HG03457 (cell line): ENCODE measurements at regions not wholly inside any gene's neighbourhood (a gene's known extent, or its start where the extent isn't known, plus 50 kb on each side); places are given as distances from the start of the nearest gene placed in this dataset.
"Not testable (repeated sequence)": the region's sequence is repeated elsewhere in the genome, so short reads cannot be mapped to it uniquely, and the experiment has no call there.

Experiments used
- ATAC-seq: cut with Tn5 transposase; IDR thresholded peaks from one replicate; pipeline ENCODE4 v1.9.1; 2021; ENCODE audit warnings: moderate number of reproducible peaks; ENCODE audit not compliant: unreplicated experiment

DNA sequence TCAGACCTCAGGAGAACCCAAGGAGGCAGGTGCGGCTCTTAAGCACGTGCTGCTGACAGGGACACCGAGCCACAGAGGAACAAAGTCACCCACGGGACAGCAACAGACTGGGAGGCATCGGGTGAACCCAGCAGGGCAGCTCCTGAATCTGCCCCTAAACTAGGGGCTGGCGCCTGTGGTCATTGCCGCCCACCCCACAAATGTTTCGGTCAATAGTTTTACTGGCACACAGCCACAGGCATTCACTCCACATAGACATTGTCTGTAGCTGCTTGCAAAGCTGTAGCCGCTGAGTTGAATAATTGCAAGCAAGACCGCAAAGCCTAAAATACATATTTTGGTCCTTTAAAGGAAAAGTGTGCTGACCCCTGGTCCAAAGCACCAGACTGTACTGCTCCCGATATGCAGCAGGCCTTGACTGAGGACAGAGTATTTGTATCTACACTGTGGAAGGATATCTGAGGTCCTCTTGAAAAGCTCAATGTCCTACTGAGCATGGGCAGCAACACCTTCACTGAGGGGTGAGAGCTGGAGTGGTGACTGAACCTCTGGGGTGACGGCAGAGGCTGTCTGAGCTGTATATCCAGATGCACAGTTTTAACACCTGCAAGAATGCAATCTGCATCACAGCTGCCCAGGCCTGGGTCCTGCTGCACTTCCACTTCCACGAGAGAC lies 310.3 kb downstream of the THBS2 start:
- ATAC-seq, result no peak

DNA sequence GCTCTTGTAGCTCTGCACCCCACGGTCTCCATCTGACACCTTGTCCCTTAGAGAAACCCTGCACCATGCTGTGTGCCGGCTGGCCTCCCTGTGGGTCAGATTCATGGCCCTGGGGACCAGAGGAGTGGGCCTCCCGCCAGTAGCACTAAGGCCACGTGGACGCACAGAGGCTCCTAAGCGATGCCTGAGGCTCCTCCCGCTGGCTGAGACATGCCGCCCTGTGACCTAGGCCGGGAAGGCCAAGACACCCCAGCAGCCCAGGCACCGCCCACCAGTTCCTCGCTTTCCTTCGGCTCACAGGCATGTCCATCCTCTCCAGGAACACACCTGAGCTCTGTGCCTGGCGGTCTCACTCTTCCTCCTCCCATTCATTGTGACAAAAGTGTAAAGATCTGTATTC lies 311.0 kb downstream of the THBS2 start:
- ATAC-seq, result no peak

DNA sequence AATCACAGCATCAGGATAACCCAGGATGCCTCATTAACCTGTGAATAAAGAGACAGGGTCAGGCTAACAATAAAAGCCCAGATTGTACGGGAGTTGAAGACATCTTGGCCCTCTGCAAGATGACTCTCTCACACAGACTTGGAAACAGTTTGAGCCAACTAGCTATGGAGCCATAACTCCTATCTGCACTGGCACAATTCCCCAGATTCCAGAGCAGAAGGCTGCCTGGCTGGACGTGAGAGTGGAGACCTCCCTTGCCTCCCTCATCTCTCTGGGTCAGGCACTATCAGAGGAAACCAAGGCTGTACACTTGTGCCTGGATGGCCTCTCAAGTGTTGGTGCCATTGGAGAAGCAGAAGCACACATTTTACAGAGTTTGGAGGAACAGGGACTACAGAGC lies 312.6 kb downstream of the THBS2 start:
- ATAC-seq, result no peak

DNA sequence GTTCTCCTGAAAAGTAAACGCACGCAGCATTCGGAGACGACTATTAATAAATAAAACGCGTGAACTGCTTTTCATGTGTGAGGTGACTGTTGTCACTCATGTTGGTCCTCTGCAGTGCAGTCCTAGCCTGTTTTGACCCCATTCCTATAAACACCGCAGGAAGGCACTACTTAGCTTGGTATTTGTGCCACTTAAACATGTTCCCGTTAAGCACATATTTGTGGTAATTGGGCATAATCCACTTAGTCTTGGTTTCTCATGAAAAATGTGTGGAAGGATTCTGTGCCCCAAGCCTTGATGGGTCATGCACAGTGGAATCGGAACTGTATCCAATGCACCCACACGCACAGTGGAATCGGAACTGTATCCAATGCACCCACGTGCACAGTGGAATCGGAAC lies 313.9 kb downstream of the THBS2 start:
- no peak for ATAC-seq

DNA sequence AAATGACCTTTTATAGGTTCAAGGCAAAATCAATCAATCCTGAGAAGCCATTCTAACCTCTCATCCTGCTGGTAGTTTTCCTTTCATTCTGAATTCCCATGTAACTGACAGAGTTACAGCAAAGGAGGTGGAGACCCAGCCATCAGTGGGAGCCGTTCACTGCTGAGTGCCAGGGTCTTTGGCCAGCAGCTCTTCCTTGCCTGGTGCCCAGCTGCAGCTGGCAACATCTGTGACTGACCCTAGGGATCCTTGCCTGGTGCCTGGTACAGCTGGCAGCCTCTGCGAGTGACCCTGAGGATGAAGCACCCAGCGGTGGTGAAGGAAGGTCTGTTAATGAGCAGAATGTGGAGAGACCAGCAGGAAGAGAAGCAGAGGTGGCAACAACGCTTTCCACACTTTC lies 314.6 kb downstream of the THBS2 start:
- no peak for ATAC-seq

DNA sequence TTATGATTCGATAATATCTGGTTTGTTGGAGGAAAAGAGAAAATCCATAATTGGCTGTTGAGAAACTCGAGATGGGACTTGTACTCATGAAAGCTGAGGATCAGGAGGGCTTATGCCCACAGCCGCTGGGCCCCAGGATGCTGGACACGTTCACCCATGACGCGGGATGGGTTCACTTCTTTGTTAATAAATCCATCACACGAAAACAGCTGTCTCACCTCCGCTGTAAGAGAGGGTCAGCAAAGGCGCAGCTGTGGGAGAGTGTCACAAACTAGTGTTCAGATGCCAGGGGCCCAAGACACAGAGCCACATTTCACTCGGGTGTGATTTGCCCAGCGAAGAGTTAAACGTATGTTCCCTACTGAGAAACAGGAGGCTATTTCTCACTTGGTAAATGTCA lies 315.1 kb downstream of the THBS2 start:
- no peak for ATAC-seq

DNA sequence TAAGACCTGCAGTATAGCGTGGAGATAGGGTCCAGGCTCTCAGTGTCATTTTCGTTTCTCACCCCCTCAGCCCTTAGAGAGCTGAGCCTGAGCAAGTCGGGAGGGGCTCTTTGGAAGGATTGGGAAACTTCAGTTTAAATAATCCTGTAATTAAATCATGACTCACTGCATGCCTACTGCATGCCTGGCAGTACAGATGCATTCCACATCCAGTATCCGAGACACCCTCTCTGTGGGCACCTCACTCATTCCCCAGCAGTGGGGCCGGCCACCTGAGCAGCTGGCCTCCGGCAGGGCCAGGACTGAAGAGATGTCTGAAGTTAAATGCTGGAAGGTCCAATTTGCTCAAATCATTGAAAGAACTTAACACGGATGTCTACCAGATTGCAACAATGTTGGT lies 316.6 kb downstream of the THBS2 start:
- no peak for ATAC-seq

DNA sequence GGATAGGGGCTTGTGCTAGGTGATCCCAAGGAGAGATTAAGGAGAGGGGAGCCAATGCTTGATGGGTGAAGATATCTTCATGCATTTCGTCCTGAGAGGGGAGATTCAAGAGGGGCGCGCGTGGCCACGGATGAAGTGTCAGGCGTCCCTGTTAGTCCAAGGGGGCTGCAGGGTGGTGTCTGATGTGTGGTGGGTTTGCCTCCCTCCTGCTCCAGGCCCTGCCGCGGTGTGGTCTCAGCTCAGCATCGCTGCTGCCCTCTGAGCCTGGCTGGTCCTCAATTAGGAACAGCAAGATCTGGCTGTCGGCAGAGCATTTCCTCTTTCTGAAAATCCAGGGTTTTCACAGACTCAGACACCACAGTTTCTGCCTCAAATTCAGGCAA lies 318.0 kb downstream of the THBS2 start:
- ATAC-seq, result no peak

DNA sequence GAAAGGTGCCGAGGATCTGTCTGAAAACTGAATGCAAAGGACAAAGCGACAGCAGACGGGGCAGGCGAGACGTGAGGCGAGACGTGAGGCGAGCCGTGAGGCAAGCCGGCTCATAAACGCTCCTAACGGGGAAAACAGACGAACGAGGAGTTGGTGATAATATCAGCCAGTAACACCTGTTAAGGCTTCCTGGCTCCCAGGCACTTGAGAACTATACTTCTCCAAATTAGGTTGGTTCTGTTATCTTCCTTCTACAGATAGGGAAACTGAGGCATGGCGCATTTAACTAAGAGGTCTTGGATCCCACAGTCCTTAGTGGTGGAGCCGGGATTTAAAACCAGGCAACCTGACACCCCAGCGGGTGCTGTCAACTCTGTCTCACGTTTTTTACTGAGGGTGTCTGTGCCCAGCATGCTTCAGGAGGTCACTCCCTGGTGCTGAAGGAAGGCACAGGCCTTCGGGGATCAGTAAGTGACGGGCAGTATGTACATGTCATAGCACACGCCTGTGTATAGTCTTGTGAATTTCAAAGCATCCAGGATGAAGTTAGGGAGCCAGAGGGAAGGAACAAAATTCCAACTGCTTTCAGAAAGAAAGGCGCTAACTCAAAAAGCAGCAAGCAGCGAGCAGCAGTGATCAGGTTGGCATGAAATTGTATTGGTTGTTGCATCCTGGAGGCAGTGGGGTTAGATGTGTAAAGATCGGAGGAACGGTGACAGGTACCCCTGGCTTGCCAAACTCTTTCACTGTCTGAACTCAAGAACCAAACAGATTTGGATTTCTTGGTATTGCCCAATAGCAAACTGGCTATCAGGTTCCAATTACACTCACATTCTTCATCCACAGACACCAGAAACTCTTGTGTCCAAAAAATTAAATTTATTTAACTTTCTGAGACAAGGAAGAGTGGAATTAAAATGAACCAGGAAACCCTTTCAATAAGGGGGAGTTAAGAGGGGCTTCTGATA lies 318.7 kb downstream of the THBS2 start:
- no peak for ATAC-seq

DNA sequence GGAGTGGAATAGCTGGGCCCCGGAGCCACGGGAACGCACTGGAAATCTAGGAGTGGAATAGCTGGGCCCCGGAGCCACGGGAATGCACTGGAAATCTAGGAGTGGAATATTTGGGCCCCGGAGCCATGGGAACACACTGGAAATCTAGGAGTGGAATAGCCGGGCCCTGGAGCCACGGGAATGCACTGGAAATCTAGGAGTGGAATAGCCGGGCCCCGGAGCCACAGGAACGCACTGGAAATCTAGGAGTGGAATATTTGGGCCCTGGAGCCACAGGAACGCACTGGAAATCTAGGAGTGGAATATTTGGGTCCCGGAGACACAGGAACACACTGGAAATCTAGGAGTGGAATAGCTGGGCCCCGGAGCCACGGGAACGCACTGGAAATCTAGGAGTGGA lies 321.5 kb downstream of the THBS2 start:
- not testable (repeated sequence) for ATAC-seq

DNA sequence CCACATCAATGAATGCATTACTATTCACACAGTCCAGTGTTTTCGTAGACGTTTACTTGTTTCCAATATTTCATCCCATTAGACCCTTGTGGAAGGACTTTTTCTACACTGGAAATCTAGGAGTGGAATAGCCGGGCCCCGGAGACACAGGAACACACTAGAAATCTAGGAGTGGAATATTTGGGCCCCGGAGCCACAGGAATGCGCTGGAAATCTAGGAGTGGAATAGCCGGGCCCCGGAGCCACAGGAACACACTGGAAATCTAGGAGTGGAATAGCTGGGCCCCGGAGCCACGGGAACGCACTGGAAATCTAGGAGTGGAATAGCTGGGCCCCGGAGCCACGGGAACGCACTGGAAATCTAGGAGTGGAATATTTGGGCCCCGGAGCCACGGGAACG lies 322.6 kb downstream of the THBS2 start:
- ATAC-seq, result not testable (repeated sequence)

DNA sequence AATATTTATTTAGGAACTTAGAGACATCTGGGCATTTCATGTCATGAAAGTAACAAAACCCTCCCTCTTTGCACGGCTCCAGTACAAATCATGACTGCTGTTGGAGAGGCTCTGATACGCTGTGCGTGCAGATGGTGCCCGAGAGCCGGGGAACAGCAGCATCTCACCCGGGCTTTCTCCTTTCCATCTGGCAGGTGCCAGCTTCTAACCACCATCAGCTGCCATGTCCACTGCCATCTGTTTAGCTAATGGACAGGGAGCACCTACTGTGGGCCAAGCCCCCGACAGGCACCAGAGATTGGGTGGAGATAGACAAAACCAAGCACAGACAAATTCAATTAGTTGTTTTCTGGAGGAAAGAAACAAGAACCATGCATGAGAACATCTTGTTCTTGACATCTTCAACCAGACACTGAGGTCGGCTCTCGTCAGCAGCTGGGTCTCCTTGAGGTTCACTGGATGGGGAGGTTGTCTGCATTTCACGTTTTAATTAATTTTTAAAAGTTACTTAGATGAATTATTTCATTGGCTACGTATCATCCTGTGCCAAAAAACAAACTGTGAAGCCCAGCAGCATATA lies 323.7 kb downstream of the THBS2 start:
- no peak for ATAC-seq

DNA sequence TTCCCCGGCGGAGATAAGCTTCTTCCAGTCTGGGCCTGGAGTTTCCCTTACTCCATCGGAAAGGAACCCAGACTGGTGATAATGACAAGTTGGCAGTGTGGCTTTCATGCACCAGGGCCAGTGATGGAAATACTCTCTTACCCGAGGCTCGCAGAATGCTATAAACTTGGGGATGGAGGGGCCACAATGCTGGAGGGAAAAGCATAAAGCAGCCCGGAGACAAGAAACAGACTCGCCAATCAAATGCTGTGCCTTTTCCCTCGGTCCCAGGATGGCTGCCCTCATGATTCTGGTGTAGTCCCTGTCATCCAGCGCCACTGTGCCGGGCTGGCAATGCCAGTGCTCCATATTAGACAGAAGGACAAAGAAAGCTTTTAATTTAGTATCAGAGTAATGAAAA lies 325.6 kb downstream of the THBS2 start:
- no peak for ATAC-seq

DNA sequence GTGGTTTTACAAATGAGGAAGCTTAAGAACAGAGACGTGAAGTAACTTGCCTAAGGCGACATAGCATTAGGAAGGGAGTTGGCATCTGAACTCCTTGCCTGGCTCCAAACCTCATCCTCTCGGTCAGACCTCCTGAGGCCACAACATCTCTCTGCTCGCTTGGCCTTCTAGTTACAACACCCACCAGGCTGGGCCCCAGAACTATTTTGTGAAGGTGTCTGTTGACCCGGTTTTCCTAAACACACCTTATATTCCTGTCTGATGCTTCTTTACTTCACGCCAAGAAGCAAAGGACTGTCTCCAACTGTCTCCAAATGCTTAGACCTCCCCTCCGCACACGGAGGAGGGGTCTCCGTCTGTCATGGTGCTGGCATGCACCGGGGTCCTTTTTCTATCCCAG lies 326.6 kb downstream of the THBS2 start:
- ATAC-seq, result no peak

DNA sequence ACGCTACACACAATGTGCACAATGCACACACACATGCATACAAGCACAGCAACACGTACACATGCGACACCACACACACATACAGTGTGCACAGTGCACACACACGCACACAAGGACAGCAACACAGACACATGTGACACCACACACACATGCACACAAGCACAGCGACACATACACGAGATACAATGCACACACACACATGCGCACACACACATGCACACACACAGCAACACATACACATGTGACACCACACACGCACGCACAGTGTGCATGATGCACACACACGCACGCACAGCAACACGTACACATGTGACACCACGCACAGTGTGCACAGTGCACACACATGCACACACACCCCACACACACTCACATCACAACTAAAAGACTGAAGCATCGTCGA lies 327.3 kb downstream of the THBS2 start:
- no peak for ATAC-seq

DNA sequence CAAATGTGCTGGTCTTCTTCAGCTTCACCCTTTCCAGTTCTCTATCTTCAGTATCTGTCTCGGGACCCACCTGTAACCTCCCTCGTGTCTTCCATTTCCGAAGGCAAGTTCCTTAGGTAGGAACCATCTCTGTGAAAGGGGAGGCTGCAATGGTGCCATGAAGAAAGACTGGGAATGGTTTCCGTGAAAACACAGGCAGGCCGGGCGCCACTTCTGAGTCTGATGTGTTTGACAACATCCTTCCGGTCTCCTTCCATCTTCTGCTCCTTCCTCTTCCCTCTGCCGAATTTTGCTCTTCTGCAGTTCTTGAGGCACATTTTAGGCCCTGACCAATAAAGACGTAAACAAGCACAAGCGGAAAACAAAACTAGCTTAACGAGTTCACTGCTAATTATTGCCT lies 328.0 kb downstream of the THBS2 start:
- no peak for ATAC-seq

DNA sequence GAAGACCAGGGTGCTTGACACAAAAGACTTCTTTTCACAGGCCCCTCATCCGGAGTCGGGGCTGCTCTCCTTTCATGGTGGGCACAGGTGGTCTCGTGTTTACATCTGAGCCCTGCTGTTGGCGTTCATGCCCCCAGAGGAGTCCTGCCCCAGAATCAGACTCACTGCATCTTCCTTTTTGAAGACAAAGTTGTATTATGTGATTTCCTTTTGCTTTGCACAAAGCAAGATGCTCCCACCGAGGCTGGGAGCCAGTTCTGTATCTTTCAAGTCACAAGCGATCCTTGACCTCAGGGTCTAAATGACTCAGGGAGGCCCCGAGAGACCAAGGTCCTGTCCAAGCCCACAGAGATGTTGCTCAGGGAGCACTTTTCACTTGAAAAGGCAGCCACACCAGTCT lies 330.5 kb downstream of the THBS2 start:
- no peak for ATAC-seq

DNA sequence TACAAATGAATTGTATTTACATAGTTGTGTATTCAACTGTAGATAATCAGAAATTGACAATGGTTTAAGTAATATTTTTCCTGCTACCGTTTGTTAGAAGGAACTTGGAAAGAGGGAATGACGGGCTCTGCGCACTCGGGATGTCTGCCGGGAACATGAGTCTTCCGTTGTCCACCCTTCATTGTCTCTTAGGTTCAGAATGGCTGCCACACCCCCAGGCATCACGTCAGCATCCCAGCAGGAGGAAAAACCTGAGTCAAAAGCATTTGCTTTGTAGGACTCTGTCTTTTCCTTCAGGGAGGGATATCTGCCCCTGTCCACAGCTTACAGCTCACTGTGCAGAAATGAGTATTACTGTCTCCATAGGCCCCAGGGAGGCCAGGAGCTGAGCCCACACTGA lies 331.2 kb downstream of the THBS2 start:
- no peak for ATAC-seq

DNA sequence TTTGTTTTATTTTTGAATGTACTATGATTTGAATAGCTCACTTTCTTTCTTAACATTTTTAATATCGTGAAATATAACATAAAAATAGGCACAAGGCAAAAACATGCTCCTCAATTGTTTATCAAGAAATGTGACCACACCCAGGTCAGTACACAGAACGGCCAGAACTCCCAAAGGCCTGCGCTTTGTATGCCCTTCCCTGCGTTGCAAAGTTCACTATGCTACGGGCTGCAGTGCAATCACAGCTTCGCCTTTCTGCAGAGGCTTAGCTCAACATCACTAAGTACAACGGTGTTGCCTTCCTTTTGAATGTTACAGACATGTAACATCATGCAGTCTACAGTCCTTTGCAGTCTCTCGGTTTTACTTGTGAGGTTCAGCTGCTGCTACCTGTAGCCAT lies 333.4 kb downstream of the THBS2 start:
- ATAC-seq, result no peak

DNA sequence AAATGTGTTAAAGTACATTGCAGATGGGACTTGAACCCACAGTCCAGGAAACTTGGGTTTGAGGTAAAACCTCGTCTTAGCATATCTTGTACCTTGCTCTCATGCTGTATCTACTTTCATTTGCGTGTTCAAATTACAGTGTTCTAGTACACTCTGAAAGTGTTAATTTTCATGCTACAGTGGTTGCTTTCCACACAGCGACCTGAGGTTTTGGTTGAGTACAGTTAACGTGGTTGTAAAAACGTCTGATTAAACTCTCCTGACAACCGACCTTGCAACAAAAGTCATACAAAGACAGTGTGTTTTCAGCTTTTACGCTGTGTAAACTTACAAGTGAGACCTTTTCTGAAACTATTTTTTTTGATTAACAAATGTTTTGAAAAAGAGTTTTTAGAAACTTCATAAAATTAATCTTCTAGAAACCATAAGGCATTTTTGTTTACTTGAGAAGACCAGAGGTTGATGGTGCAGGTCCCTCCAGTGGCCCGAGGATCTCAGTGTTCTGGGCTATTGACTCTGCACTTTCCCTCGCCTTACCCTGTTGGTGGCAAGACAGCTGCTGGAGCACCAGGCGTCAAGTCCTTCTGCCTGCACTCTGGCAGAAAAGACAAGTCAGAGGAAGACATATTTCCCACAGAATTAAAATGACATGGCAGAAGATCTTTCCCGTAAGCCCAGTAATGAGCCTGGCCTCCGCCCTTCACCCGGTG lies 334.0 kb downstream of the THBS2 start:
- no peak for ATAC-seq

DNA sequence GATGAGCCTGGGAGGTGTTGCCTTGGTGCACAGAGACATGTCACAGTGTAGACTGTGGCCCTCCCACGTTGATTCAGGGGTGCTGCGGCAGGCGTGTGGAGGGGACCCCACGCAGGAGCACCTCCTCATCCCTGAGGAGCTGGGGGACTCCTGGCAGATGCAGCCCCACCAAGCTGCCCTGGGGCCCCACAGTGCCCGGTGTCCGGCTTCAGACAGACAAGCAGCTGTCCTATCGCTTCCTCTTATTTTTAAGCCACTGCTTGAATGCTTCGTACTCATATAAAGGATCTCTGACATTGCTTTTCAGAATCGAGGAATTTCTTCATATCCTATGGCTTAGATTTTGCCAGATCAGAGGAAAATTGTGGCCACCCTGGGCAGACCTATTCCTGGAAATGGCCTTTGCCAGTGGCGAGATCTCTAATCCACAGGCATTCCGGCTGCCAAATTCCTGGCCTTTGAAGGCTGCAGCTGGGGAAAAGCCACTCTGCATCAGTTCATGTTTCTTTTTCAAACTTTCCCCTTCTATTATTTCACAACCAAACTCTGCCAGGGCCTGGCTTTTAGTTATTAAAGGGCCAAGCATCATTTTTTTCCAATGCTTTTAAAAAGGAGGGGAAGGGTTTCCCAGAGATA lies 337.0 kb downstream of the THBS2 start:
- ATAC-seq, result no peak
